ENCODE measurements at regions not wholly inside any gene's neighbourhood (a gene's known extent, or its start where the extent isn't known, plus 50 kb on each side); places are given as distances from the start of the nearest gene placed in this dataset.
"Not testable (repeated sequence)": the region's sequence is repeated elsewhere in the genome, so short reads cannot be mapped to it uniquely, and the experiment has no call there.

GRCh38 chr16:33593344-33593743 lies 133.9 kb downstream of the TP53TG3F start:
- not testable (repeated sequence) for TF ChIP-seq CTCF (IDR thresholded peaks at IDR 0.05; ENCODE audit: low read length); EZH2 (optimal IDR thresholded peaks at IDR 0.05; ENCODE audit: low read depth, low read length); EZH2phosphoT487 (IDR thresholded peaks at IDR 0.05; ENCODE audit: low read length)

Data from MM.1S (cell line).